BE2C (cell line): ENCODE measurements at regions not wholly inside any gene's neighbourhood (a gene's known extent, or its start where the extent isn't known, plus 50 kb on each side); places are given as distances from the start of the nearest gene placed in this dataset.
A peak's percentile ranks its signal among the peaks of the same experiment; 100 is the strongest.

Source experiments
- DNase-seq: peaks from one replicate; pipeline ENCODE4 v3.0.0-alpha.2; 2020
- H3K27me3 ChIP-seq: fragments of 250-450 bp; sonication (Bioruptor Pico); 2 replicates; pipeline ENCODE4 v1.5.1; 2020; ENCODE audit warnings: mild to moderate bottlenecking
- H3K36me3 ChIP-seq: fragments of 250-450 bp; sonication (Bioruptor Pico); 2 replicates; pipeline ENCODE4 v1.5.1; 2020; ENCODE audit warnings: mild to moderate bottlenecking
- H3K4me1 ChIP-seq: fragments of 250-450 bp; sonication (Bioruptor Pico); 2 replicates; pipeline ENCODE4 v1.5.1; 2020
- H3K4me3 ChIP-seq: 2 replicates; pipeline ENCODE4 v1.5.1; 2011; ENCODE audit warnings: low read depth, low read length
- H3K9me3 ChIP-seq: fragments of 250-450 bp; sonication (Bioruptor Pico); 2 replicates; pipeline ENCODE4 v1.5.1; 2020
- TF ChIP-seq, protein P1 (sequence below): IDR thresholded peaks from 2 replicates; pipeline ENCODE4 v1.5.1; 2012; ENCODE audit warnings: mild to moderate bottlenecking, low read depth, low read length

DNA sequence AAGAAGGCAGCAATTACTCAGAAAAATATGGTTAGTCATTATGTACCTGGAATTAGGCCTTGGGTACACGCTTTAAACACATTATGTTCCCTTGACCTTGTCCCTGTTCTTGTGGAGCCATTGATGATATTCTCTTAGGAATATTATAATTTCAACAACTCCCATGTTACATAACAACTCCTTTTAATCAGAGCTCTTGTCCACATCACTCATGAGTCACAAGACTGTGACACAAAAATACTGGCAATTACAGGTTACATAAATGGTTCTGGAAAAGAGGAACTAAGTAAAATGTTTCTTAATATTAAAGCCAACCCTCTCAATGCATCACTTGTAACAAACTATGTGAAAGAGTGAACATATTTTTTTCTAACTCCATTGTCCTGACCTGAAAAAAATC lies 143.8 kb upstream of the PCLO start:
- Histone ChIP-seq H3K27me3 (no peaks in the 10 kb centered on the region), H3K4me1 (peaks cover 4% of the 10 kb centered on the region), H3K4me3 (no peak overlapping the region), H3K9me3 (no peaks in the 10 kb centered on the region), H3K36me3 (no peaks in the 10 kb centered on the region)
- TF ChIP-seq, protein P1, sequence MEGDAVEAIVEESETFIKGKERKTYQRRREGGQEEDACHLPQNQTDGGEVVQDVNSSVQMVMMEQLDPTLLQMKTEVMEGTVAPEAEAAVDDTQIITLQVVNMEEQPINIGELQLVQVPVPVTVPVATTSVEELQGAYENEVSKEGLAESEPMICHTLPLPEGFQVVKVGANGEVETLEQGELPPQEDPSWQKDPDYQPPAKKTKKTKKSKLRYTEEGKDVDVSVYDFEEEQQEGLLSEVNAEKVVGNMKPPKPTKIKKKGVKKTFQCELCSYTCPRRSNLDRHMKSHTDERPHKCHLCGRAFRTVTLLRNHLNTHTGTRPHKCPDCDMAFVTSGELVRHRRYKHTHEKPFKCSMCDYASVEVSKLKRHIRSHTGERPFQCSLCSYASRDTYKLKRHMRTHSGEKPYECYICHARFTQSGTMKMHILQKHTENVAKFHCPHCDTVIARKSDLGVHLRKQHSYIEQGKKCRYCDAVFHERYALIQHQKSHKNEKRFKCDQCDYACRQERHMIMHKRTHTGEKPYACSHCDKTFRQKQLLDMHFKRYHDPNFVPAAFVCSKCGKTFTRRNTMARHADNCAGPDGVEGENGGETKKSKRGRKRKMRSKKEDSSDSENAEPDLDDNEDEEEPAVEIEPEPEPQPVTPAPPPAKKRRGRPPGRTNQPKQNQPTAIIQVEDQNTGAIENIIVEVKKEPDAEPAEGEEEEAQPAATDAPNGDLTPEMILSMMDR: no peak
- no peak for DNase-seq

DNA sequence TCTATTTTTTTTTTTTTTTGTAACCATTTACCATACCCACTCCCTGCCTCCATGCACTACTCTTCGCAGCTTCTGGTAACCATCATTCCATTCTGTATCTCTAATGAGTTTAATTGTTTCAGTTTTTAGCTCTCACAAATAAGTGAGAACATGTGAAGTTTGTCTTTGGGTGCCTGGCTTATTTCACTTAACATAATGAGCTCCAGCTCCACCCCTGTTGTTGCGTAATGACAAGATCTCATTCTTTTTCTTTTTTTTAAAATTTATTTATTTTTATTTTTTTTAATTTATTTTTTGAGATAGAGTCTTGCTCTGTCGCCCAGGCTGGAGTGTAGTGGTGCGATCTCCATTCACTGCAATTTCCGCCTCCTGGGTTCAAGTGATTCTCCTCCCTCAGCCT lies 142.3 kb upstream of the PCLO start:
- DNase-seq: no peak
- Histone ChIP-seq H3K4me1 (peaks cover 4% of the 10 kb centered on the region), H3K9me3 (no peaks in the 10 kb centered on the region), H3K27me3 (no peaks in the 10 kb centered on the region), H3K36me3 (no peaks in the 10 kb centered on the region), H3K4me3 (no peak overlapping the region)
- TF ChIP-seq, protein P1: no peak

DNA sequence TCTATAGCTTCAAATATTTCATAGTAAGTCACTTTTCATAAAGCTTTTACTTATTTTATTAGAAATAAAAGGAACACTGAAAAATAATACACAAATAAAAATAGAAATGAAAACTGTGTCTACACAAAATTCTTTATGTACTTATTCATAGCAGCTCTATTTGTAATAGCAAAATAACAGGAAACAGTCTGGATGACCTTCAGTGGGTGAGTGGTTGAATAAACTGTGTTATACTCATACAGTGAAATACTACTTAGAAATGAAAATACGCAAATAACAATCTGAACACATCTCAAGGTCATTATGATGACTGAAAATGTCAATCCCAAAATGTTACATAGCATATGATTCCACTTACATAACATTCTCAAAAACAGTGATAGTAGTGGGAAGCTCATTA lies 138.7 kb upstream of the PCLO start:
- DNase-seq: no peak
- Histone ChIP-seq H3K36me3 (no peaks in the 10 kb centered on the region), H3K9me3 (no peaks in the 10 kb centered on the region), H3K27me3 (no peaks in the 10 kb centered on the region), H3K4me1 (peaks cover 4% of the 10 kb centered on the region), H3K4me3 (no peak overlapping the region)
- TF ChIP-seq, protein P1: no peak

DNA sequence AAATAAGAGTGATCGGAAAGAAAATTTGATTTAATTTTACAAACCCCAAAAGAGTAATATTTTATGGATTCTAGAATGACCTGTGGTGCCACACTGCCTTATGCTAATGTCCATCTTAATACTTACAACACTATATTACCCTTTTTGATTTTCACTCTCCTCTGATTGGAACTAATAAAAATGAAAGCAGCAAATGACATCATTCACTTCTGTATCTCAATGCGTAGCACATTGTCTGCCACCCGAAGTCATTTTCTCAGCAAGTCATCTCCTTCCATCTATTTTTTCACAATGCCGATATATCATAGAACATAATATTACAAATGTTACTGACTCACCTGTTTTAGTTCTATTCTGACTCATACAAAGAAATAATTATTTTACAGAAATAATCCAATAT lies 127.5 kb upstream of the PCLO start:
- Histone ChIP-seq H3K27me3 (no peaks in the 10 kb centered on the region), H3K4me1 (peaks cover 8% of the 10 kb centered on the region; the same call in 1 of the 2 replicates), H3K9me3 (no peaks in the 10 kb centered on the region), H3K4me3 (no peak overlapping the region), H3K36me3 (no peaks in the 10 kb centered on the region)
- no peak for DNase-seq
- TF ChIP-seq, protein P1: no peak

DNA sequence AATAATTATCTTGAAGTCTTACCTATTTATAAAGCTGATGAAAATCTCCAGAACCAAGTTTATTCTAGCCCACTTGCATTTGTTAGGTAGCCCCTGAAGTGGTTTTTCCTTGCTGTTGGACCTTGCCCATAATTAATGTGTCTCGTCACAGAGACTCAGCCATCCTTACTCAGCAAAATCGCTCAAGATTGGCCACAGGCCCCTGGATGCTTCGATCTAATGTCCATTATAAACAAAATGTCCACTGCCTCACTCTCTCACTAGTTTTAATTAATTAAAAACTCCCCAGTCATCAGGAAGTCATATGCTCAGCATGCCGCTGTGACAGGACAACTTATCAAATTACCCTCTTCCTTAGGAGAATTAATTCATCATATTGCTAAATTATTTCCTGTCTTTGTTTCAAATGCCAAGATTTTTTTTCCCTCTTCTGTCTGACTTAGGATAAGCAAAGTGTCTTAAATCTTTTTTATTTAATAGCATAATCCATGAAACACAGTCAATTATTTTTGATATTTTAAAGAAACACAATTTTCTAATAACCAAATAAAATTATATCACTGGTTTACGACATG lies 126.8 kb upstream of the PCLO start:
- TF ChIP-seq, protein P1: no peak
- Histone ChIP-seq H3K9me3 (no peaks in the 10 kb centered on the region), H3K36me3 (no peaks in the 10 kb centered on the region), H3K4me1 (peaks cover 8% of the 10 kb centered on the region; the same call in 1 of the 2 replicates), H3K4me3 (0 out of 2 replicates have a peak overlapping the region, but pooled peaks have one; percentile 6), H3K27me3 (no peaks in the 10 kb centered on the region)
- DNase-seq: no peak

DNA sequence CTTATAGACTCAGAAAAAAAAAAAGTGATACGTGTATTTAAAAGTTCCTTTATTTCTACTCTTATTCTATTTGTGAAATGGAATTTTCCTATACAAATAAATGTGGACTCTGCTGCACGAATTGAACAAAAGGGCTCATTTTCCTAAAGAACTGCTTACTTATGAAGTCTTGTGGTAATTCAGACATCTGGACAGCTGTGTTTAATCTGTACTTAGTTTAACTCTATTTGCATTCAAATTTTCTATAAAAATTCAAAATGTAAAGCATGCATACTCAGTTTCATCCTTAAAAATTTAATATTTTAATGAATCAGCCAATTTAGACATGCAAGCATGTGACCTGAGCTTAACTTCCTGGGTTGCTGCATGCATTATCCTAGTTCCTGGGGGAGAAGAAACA lies 118.0 kb upstream of the PCLO start:
- no peaks in the 10 kb centered on the region for H3K9me3 ChIP-seq
- no peak for DNase-seq
- no peaks in the 10 kb centered on the region for H3K4me1 ChIP-seq
- H3K27me3 ChIP-seq: no peaks in the 10 kb centered on the region
- H3K4me3 ChIP-seq: no peak overlapping the region
- TF ChIP-seq, protein P1: no peak
- H3K36me3 ChIP-seq: no peaks in the 10 kb centered on the region
